CD4-positive, CD25-positive, alpha-beta regulatory T cell (primary cell): ENCODE measurements at regions not wholly inside any gene's neighbourhood (a gene's known extent, or its start where the extent isn't known, plus 50 kb on each side); places are given as distances from the start of the nearest gene placed in this dataset.
A peak's percentile ranks its signal among the peaks of the same experiment; 100 is the strongest.

Experiments used
- ATAC-seq, 2 donors: fragments of 150-1000 bp; cut with Tn5 transposase; one replicate each; pipeline ENCODE4 v1.10.0; 2021; ENCODE audit warnings: low read depth in 2 of 2, moderate number of reproducible peaks in 2 of 2, moderate library complexity in 1 of 2
- DNase-seq, 3 donors: peaks; one replicate each; pipeline versions ENCODE4 v3.0.0 to v3.0.0-alpha.2; 2012 to 2022; ENCODE audit warnings: mixed read lengths in 1 of 3
- H3K27ac ChIP-seq: one replicate; pipeline ENCODE4 v1.7.0; 2013; ENCODE audit warnings: mild to moderate bottlenecking, low read length; ENCODE audit not compliant: insufficient read depth, poor library complexity, severe bottlenecking
- H3K27me3 ChIP-seq: one replicate; pipeline ENCODE4 v1.7.0; 2013; ENCODE audit warnings: low read length; ENCODE audit not compliant: control insufficient read depth, insufficient read depth
- H3K36me3 ChIP-seq: one replicate; pipeline ENCODE4 v1.7.0; 2013; ENCODE audit warnings: mild to moderate bottlenecking, low read length, moderate library complexity; ENCODE audit not compliant: control insufficient read depth, insufficient read depth
- H3K4me1 ChIP-seq: 2 replicates; pipeline ENCODE4 v1.7.0; 2013; ENCODE audit warnings: mild to moderate bottlenecking, low read length; ENCODE audit not compliant: insufficient read depth, control insufficient read depth, poor library complexity, severe bottlenecking
- H3K4me3 ChIP-seq: one replicate; pipeline ENCODE4 v1.7.0; 2013; ENCODE audit warnings: low read depth, mild to moderate bottlenecking, low read length, moderate library complexity
- H3K9me3 ChIP-seq, 2 experiments: 1 replicate in 1 of 2; 2 replicates in 1 of 2; pipeline ENCODE4 v1.7.0; 2013; ENCODE audit warnings: low read length in 2 of 2, mild to moderate bottlenecking in 1 of 2, moderate library complexity in 1 of 2; ENCODE audit not compliant: control insufficient read depth in 2 of 2
- H3K27ac Mint-ChIP-seq, 3 donors: one replicate each; pipeline ENCODE4 v1.8.0; 2020 to 2022; ENCODE audit warnings: mild to moderate bottlenecking in 3 of 3, mixed read lengths in 3 of 3, moderate library complexity in 2 of 3
- H3K27me3 Mint-ChIP-seq: one replicate; pipeline ENCODE4 v1.8.0; 2022; ENCODE audit warnings: mild to moderate bottlenecking, mixed read lengths
- H3K36me3 Mint-ChIP-seq: one replicate; pipeline ENCODE4 v1.8.0; 2020; ENCODE audit warnings: mixed read lengths
- H3K4me1 Mint-ChIP-seq, 4 donors: one replicate each; pipeline ENCODE4 v1.8.0; 2020 to 2022; ENCODE audit warnings: mixed read lengths in 4 of 4, mild to moderate bottlenecking in 1 of 4
- H3K4me3 Mint-ChIP-seq, 4 donors: one replicate each; pipeline ENCODE4 v1.8.0; 2020 to 2022; ENCODE audit warnings: mild to moderate bottlenecking in 4 of 4, mixed read lengths in 4 of 4, moderate library complexity in 3 of 4
- H3K9me3 Mint-ChIP-seq, 7 donors: one replicate each; pipeline ENCODE4 v1.8.0; 2020 to 2022; ENCODE audit warnings: mixed read lengths in 7 of 7, mild to moderate bottlenecking in 3 of 7, moderate library complexity in 2 of 7

DNA sequence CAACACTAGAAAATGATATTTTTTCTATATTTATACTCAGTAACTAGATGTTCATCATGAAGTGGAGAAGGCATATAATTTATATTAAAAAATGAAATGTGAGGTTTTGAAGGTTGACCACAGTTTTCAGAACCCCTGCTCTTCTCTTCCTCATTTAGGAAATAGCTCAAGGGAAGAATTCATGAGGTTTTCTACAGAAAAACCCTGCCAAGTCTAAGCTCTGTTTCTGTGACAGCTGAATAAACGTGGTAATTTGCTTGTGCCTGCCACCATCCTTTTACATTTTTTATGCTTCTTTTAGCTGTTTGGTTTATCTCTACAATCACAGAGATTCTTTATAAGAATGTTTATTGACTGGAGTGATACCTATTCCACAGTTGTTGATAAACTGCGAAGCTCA is 630.3 kb upstream of the POT1 start:
- DNase-seq (no peak), ATAC-seq (no peak)
- no peaks in the 10 kb centered on the region for H3K36me3 ChIP-seq
- no peaks in the 10 kb centered on the region for H3K4me1 ChIP-seq
- Mint-ChIP-seq H3K9me3 (peaks cover 0 to 19% (median 13%) of the 10 kb centered on the region in 7 donors), H3K27me3 (no peaks in the 10 kb centered on the region), H3K4me1 (no peaks in the 10 kb centered on the region), H3K36me3 (no peaks in the 10 kb centered on the region), H3K4me3 (no peak overlapping the region), H3K27ac (peak overlapping the region in 1 of 3 donors; percentile 69)
- H3K9me3 ChIP-seq, result peaks cover 0 to 7% of the 10 kb centered on the region in 2 experiments
- no peak overlapping the region for H3K27ac ChIP-seq
- no peak overlapping the region for H3K4me3 ChIP-seq
- no peaks in the 10 kb centered on the region for H3K27me3 ChIP-seq

GRCh38 chr7:125555916-125556315 is 626.3 kb upstream of the POT1 start:
- Mint-ChIP-seq H3K4me1 (no peaks in the 10 kb centered on the region), H3K27ac (no peak overlapping the region), H3K4me3 (no peak overlapping the region), H3K36me3 (no peaks in the 10 kb centered on the region), H3K9me3 (peaks cover 0 to 17% (median 10%) of the 10 kb centered on the region in 7 donors), H3K27me3 (no peaks in the 10 kb centered on the region)
- no peak for ATAC-seq
- Histone ChIP-seq H3K9me3 (no peaks in the 10 kb centered on the region), H3K27ac (no peak overlapping the region), H3K36me3 (no peaks in the 10 kb centered on the region), H3K4me1 (no peaks in the 10 kb centered on the region), H3K27me3 (no peaks in the 10 kb centered on the region), H3K4me3 (no peak overlapping the region)
- DNase-seq, result no peak

DNA sequence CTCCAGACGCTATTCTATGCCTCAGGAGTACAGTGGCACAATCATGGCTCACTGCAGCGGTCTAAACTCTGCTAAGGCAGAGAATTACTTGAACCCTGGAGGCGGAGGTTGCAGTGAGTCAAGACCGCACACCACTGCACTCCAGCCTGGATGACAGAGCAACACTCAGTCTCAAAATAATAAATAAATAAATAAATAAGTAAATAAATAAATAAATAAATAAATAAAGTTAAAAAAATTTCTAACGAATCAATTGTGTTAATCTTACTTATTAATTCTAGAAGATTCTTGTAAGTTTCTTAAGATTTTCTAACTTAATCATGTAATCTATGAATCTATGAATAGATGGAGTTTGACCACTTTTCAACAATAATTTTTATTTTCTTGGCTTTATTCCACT is 621.4 kb upstream of the POT1 start:
- no peak overlapping the region for H3K4me3 Mint-ChIP-seq
- H3K4me1 Mint-ChIP-seq, result no peaks in the 10 kb centered on the region
- H3K27me3 Mint-ChIP-seq, result peaks cover 5% of the 10 kb centered on the region
- Histone ChIP-seq H3K4me3 (no peak overlapping the region), H3K27me3 (no peaks in the 10 kb centered on the region), H3K36me3 (no peaks in the 10 kb centered on the region), H3K27ac (no peak overlapping the region), H3K9me3 (no peaks in the 10 kb centered on the region), H3K4me1 (no peaks in the 10 kb centered on the region)
- no peaks in the 10 kb centered on the region for H3K36me3 Mint-ChIP-seq
- H3K27ac Mint-ChIP-seq, result no peak overlapping the region
- ATAC-seq (no peak), DNase-seq (no peak)
- peaks cover 0 to 9% (median 6%) of the 10 kb centered on the region in 7 donors for H3K9me3 Mint-ChIP-seq

DNA sequence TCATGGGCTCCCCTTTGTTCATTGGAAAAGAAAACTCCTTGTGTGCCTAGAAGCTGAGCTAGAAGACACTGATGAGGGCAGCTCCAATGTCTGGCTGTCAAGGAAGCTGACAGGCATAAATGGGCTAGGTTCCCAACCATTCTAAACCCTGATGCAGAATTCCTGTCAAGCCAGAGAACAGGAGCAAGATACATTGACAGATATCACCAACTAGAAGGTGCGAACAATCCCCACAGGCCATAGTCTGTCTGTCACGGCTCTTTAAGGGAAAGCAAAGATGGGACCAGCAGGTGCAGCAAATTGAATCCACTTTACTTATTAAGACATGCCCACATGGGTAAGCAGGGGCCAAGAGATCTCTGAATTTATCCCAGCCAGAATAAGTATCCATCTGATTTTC is 617.9 kb upstream of the POT1 start:
- Mint-ChIP-seq H3K27ac (no peak overlapping the region), H3K4me1 (no peaks in the 10 kb centered on the region), H3K27me3 (peaks cover 5% of the 10 kb centered on the region), H3K9me3 (peaks cover 0 to 3% (median 0%) of the 10 kb centered on the region in 7 donors), H3K36me3 (no peaks in the 10 kb centered on the region), H3K4me3 (no peak overlapping the region)
- Histone ChIP-seq H3K27ac (no peak overlapping the region), H3K9me3 (no peaks in the 10 kb centered on the region), H3K27me3 (no peaks in the 10 kb centered on the region), H3K4me1 (no peaks in the 10 kb centered on the region), H3K36me3 (no peaks in the 10 kb centered on the region), H3K4me3 (no peak overlapping the region)
- ATAC-seq (no peak), DNase-seq (no peak)

GRCh38 chr7:125530553-125530952 is 600.9 kb upstream of the POT1 start:
- peaks cover 0 to 12% (median 5%) of the 10 kb centered on the region in 7 donors for H3K9me3 Mint-ChIP-seq
- Histone ChIP-seq H3K9me3 (no peaks in the 10 kb centered on the region), H3K4me3 (no peak overlapping the region), H3K36me3 (no peaks in the 10 kb centered on the region), H3K4me1 (no peaks in the 10 kb centered on the region), H3K27me3 (no peaks in the 10 kb centered on the region), H3K27ac (no peak overlapping the region)
- ATAC-seq (no peak), DNase-seq (no peak)
- no peak overlapping the region for H3K4me3 Mint-ChIP-seq
- no peaks in the 10 kb centered on the region for H3K36me3 Mint-ChIP-seq
- H3K27ac Mint-ChIP-seq, result peak overlapping the region in 1 of 3 donors; percentile 11
- no peaks in the 10 kb centered on the region for H3K4me1 Mint-ChIP-seq
- no peaks in the 10 kb centered on the region for H3K27me3 Mint-ChIP-seq

GRCh38 chr7:125529249-125529648 is 599.6 kb upstream of the POT1 start:
- no peak for ATAC-seq
- no peaks in the 10 kb centered on the region for H3K36me3 Mint-ChIP-seq
- H3K9me3 Mint-ChIP-seq, result peaks cover 0 to 12% (median 6%) of the 10 kb centered on the region in 7 donors
- H3K4me1 Mint-ChIP-seq, result no peaks in the 10 kb centered on the region
- Histone ChIP-seq H3K4me3 (no peak overlapping the region), H3K36me3 (no peaks in the 10 kb centered on the region), H3K4me1 (no peaks in the 10 kb centered on the region), H3K9me3 (no peaks in the 10 kb centered on the region), H3K27me3 (no peaks in the 10 kb centered on the region), H3K27ac (no peak overlapping the region)
- H3K27me3 Mint-ChIP-seq, result no peaks in the 10 kb centered on the region
- DNase-seq, result no peak
- H3K4me3 Mint-ChIP-seq, result no peak overlapping the region
- H3K27ac Mint-ChIP-seq, result no peak overlapping the region

DNA sequence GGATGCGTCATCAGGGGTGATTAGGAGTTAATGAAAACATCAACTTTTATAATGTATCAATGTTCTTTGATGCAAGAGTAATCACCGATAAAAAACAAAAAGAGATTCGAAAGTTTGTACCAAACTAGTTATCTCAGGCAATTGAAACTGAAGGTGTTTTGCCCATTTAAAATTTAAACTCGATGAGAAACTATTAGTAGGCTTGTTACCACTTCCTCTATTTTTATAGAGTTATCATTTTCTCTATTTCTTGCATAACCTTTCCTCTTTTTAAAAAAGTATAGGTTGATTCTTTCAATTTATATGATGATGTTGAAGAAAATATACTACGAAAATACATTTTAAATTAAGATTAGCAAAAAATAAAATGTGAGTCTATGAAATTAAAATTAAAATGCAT is 597.3 kb upstream of the POT1 start:
- Histone ChIP-seq H3K9me3 (peaks cover 0 to 3% of the 10 kb centered on the region in 2 experiments), H3K4me3 (no peak overlapping the region), H3K27me3 (no peaks in the 10 kb centered on the region), H3K4me1 (no peaks in the 10 kb centered on the region), H3K27ac (no peak overlapping the region), H3K36me3 (no peaks in the 10 kb centered on the region)
- ATAC-seq (no peak), DNase-seq (no peak)
- H3K9me3 Mint-ChIP-seq, result peaks cover 0 to 25% (median 5%) of the 10 kb centered on the region in 7 donors
- H3K4me3 Mint-ChIP-seq, result no peak overlapping the region
- no peaks in the 10 kb centered on the region for H3K4me1 Mint-ChIP-seq
- H3K36me3 Mint-ChIP-seq, result no peaks in the 10 kb centered on the region
- H3K27me3 Mint-ChIP-seq, result no peaks in the 10 kb centered on the region
- H3K27ac Mint-ChIP-seq, result no peak overlapping the region

DNA sequence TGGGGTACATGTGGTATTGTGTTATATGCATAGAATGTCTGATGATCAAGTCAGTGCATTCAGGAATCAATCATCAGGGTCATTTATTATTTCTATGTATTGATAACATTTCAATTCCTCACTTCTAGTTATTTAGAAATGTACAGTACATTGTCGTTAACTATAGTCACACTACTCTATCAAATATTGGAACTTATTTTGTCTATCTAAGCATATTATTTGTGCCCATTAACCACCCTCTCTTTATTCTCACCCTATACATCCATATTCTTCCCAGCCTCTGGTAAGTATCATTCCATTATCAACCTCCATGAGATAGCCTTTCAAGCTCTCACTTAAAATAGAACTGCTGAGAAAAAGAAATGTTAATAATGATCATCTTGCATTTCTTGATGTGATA is 596.5 kb upstream of the POT1 start:
- Mint-ChIP-seq H3K36me3 (no peaks in the 10 kb centered on the region), H3K27ac (no peak overlapping the region), H3K27me3 (no peaks in the 10 kb centered on the region), H3K4me3 (no peak overlapping the region), H3K9me3 (peaks cover 0 to 25% (median 5%) of the 10 kb centered on the region in 7 donors), H3K4me1 (no peaks in the 10 kb centered on the region)
- Histone ChIP-seq H3K9me3 (peaks cover 0 to 3% of the 10 kb centered on the region in 2 experiments), H3K4me3 (no peak overlapping the region), H3K27ac (no peak overlapping the region), H3K27me3 (no peaks in the 10 kb centered on the region), H3K36me3 (no peaks in the 10 kb centered on the region), H3K4me1 (no peaks in the 10 kb centered on the region)
- DNase-seq (no peak), ATAC-seq (no peak)
